Suprapubic skin (tissue), 4 donors: ENCODE measurements at regions not wholly inside any gene's neighbourhood (a gene's known extent, or its start where the extent isn't known, plus 50 kb on each side); places are given as distances from the start of the nearest gene placed in this dataset.

ENCODE experiments used
- EP300 ChIP-seq: sonication (generic); formaldehyde crosslinking; IDR thresholded peaks from one replicate; pipeline ENCODE4 v1.6.1; 2017; ENCODE audit warnings: antibody characterized with exemption
- POLR2A ChIP-seq, 2 donors: fragments of 450-650 bp; IDR thresholded peaks; one replicate each; pipeline ENCODE4 v1.6.1; 2017; ENCODE audit warnings: antibody characterized with exemption in 2 of 2, mild to moderate bottlenecking in 2 of 2, moderate library complexity in 2 of 2
- POLR2AphosphoS5 ChIP-seq, 3 donors: sonication (generic); formaldehyde crosslinking; IDR thresholded peaks; one replicate each; pipeline ENCODE4 v1.6.1; 2017; ENCODE audit warnings: antibody characterized with exemption in 3 of 3
- TF ChIP-seq, protein P1 (sequence below), 2 donors: fragments of 200-600 bp in 1 of 2; fragments of 450-650 bp in 1 of 2; sonication (generic) in 1 of 2; IDR thresholded peaks; one replicate each; pipeline ENCODE4 v1.5.1; 2016 to 2019; ENCODE audit warnings: antibody characterized with exemption in 2 of 2, mild to moderate bottlenecking in 1 of 2, moderate library complexity in 1 of 2

- TF ChIP-seq, protein P1, sequence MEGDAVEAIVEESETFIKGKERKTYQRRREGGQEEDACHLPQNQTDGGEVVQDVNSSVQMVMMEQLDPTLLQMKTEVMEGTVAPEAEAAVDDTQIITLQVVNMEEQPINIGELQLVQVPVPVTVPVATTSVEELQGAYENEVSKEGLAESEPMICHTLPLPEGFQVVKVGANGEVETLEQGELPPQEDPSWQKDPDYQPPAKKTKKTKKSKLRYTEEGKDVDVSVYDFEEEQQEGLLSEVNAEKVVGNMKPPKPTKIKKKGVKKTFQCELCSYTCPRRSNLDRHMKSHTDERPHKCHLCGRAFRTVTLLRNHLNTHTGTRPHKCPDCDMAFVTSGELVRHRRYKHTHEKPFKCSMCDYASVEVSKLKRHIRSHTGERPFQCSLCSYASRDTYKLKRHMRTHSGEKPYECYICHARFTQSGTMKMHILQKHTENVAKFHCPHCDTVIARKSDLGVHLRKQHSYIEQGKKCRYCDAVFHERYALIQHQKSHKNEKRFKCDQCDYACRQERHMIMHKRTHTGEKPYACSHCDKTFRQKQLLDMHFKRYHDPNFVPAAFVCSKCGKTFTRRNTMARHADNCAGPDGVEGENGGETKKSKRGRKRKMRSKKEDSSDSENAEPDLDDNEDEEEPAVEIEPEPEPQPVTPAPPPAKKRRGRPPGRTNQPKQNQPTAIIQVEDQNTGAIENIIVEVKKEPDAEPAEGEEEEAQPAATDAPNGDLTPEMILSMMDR (IDR thresholded peaks at IDR 0.05): no peak
- TF ChIP-seq POLR2AphosphoS5 (IDR thresholded peaks at IDR 0.05) (no peak), EP300 (no peak), POLR2A (IDR thresholded peaks at IDR 0.05) (no peak)
Observed at GRCh38 chr12:90741611-90742010, 213.4 kb downstream of the CCER1 start.
